LNCaP clone FGC (cell line): ENCODE measurements at regions not wholly inside any gene's neighbourhood (a gene's known extent, or its start where the extent isn't known, plus 50 kb on each side); places are given as distances from the start of the nearest gene placed in this dataset.

ENCODE experiments used
- DNase-seq: peaks from one replicate; pipeline ENCODE4 v3.0.0-alpha.2; 2011; ENCODE audit warnings: low read depth
- H3K4me3 ChIP-seq: 2 replicates; pipeline ENCODE4 v1.5.1; 2011; ENCODE audit warnings: mild to moderate bottlenecking, low read depth, low read length, control low read depth
- CTCF ChIP-seq: IDR thresholded peaks from 2 replicates; pipeline ENCODE4 v1.5.1; 2012; ENCODE audit warnings: mild to moderate bottlenecking; ENCODE audit not compliant: control insufficient read depth, insufficient read depth; ENCODE audit errors: extremely low read depth

- H3K4me3 ChIP-seq, result no peak overlapping the region
- no peak for TF ChIP-seq CTCF
- no peak for DNase-seq
These were observed 274.4 kb upstream of the RASGEF1B start for GRCh38 chr4:81746071-81746470.

GRCh38 chr4:81745050-81745449 lies 273.3 kb upstream of the RASGEF1B start:
- H3K4me3 ChIP-seq, result no peak overlapping the region
- no peak for DNase-seq
- TF ChIP-seq CTCF, result no peak

GRCh38 chr4:81743731-81744435 lies 272.2 kb upstream of the RASGEF1B start:
- TF ChIP-seq CTCF, result no peak
- DNase-seq, result no peak
- H3K4me3 ChIP-seq, result no peak overlapping the region

GRCh38 chr4:81740487-81740886 lies 268.8 kb upstream of the RASGEF1B start:
- no peak for TF ChIP-seq CTCF
- DNase-seq, result no peak
- H3K4me3 ChIP-seq, result no peak overlapping the region

GRCh38 chr4:81738891-81739290 lies 267.2 kb upstream of the RASGEF1B start:
- no peak overlapping the region for H3K4me3 ChIP-seq
- TF ChIP-seq CTCF, result no peak
- no peak for DNase-seq

- H3K4me3 ChIP-seq, result no peak overlapping the region
- no peak for DNase-seq
- TF ChIP-seq CTCF, result no peak
These were observed 266.3 kb upstream of the RASGEF1B start for GRCh38 chr4:81737865-81738559.

GRCh38 chr4:81736324-81736723 lies 264.6 kb upstream of the RASGEF1B start:
- H3K4me3 ChIP-seq, result no peak overlapping the region
- DNase-seq, result no peak
- no peak for TF ChIP-seq CTCF
